Neural progenitor cell (in vitro differentiated cells): ENCODE measurements at regions not wholly inside any gene's neighbourhood (a gene's known extent, or its start where the extent isn't known, plus 50 kb on each side); places are given as distances from the start of the nearest gene placed in this dataset.

ENCODE experiments used
- CTCF ChIP-seq: fragments of 200-600 bp; sonication (generic); IDR thresholded peaks from 2 replicates; pipeline ENCODE4 v1.5.1; 2017; ENCODE audit warnings: antibody characterized with exemption, mild to moderate bottlenecking
- EZH2 ChIP-seq: fragments of 200-600 bp; sonication (generic); IDR thresholded peaks from 2 replicates; pipeline ENCODE4 v1.6.1; 2017; ENCODE audit warnings: antibody characterized with exemption, mild to moderate bottlenecking, moderate library complexity

DNA sequence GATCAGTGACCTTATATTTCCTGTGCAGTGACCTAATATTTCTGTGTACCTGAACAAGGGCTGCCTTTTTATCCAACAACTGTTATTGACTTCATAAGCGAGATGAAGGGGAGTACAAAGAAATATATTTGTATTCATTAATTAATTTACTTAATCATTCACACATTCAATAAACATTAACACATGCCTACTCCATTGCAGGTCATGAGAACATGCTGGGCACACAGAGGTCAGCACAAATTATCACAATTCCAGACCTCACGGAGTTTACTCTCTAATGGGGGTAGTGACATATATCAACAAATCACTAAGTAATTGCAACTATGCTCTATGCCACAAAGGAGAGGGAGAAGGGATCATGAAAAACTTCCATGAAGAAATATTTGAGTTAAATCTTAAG, 614.6 kb downstream of the TOX3 start:
- TF ChIP-seq CTCF: no peak
- TF ChIP-seq EZH2: no peak
